HG02763 (cell line): ENCODE measurements at regions not wholly inside any gene's neighbourhood (a gene's known extent, or its start where the extent isn't known, plus 50 kb on each side); places are given as distances from the start of the nearest gene placed in this dataset.
"Not testable (repeated sequence)": the region's sequence is repeated elsewhere in the genome, so short reads cannot be mapped to it uniquely, and the experiment has no call there.

Experiments used
- ATAC-seq: cut with Tn5 transposase; IDR thresholded peaks from one replicate; pipeline ENCODE4 v1.9.1; 2021; ENCODE audit warnings: mild to moderate bottlenecking, moderate library complexity; ENCODE audit not compliant: unreplicated experiment

DNA sequence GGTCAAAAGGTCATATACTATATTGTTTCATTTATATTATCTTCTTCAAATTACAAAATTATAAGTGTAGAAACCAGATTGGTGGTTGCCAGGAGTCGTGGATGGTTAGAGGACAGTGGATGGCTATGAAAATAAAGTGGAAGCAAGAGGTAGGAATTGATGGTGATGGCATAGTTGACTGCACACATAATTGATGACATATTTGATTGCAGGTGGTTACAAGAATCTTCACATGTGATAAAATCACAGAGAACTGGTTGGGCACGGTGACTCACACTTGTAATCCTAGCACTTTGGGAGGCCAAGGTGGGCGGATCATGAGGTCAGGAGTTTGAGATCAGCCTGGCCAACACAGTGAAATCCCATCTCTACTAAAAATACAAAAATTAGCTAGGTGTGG is 723.6 kb downstream of the RFPL4B start:
- ATAC-seq = not testable (repeated sequence)

DNA sequence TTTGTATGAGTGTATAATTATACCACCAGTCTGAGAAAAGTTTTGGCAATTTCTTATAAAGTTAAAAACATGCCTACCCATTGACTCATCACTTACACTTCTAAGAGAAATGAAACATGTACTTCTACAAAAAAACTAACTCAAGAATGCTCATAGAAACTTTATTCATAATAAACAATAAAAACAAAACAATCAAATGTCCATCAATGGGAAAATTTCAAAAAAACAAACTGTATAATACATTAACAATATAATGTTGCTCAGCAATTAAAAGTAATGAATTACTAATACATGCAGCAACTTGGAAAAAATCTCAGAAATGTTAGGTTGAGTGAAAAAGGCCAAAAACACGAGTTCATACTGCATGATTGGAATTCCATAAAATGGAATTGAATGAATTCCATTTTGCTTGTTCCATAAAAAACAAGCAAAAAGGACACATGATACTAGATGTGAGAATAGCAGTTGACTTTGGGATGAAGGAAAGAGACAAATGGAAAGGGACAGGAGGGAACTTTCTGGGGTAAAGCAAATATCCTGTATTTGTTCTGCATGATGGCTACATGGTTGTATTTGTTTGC is 726.6 kb downstream of the RFPL4B start:
- ATAC-seq = no peak

DNA sequence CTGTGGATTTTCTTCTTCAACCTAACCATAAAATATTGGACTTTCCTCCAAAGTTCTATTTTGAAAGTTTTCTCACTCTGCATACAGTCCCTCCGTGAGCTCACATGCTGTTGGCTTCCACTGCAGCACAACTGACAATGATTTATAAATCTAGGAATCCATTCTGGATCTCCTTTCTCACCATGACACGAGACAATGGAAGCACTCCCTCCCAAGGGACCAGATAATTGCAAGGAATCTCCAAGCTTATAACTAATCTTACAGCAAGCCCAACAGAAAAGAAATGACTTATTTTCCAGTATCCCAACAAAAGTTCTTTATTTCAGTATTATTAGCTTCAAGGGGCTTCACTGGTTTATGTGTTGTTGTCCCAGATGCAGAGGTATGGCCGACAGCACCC is 729.0 kb downstream of the RFPL4B start:
- no peak for ATAC-seq

DNA sequence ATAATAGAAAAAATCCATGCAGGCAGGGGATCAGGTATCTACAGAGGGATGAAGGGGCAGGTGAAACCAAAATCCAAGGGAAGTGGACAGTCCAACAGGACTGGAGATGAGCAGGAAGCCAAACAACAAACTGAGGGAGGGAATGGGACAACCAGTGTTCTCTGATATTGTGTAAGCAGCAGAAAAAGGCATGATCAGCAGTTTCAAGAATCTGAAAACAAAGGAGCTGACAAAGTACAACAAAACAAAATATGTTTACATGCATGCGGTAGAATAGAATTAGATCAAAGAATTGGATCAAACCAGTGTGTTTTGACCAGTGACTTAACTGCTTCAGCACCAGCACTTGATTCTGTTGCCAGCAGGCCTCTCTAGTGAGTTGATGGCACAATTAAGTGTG is 729.7 kb downstream of the RFPL4B start:
- no peak for ATAC-seq

DNA sequence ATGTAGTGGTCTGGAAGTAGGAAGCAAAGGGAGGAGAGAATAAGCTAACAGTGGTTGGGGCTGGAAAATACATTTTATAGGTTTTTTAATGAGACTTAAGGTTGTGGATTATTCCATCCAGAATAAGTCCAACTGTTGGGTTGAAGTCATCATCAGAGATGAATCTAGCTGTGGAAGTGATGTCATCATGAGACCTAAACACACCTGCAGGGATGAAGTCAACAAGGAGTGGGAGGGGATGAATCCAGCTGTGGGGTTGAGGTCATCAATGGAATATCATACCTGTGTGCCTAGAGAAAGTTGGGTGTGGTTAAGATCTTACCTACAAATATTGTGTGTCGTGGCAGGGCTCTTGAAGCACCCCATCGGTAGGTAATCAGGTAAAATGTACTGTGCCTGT is 730.7 kb downstream of the RFPL4B start:
- ATAC-seq = no peak

DNA sequence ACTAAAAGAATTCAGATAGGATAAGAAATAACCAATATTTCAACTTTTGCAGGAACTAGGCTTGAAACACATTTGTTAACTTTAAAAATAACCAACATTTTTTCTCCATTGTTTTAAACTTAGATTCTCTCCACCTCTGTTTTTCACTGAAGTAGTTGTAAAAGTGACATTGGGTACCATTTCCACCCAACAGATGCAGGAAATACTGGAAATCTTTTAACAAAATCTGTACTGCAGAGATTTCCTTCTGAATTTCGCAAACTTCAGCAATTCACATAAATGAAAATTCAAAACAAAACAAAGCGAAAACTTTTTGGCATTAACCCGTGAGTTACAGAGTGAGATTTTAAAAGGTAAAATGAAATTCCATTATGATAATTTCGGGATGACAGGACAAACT is 731.7 kb downstream of the RFPL4B start:
- no peak for ATAC-seq

DNA sequence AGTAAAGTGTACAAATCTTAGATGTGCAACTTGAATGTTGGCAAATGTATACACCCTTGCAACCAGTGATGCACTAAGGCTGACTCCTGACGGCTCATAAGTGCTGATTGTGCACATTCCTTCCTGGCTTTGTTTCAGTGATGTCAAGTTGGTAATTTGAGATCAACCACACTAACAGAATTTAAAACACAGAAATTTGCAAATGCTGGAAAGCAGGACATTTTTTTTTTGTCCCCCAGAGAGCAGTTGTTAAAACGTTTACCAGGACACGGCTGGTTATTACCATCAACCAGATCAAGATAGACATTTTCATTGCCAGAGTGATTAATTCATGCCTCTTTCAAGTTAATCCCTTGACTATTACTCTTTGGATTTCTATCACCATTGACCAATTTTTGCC is 735.6 kb downstream of the RFPL4B start:
- no peak for ATAC-seq

DNA sequence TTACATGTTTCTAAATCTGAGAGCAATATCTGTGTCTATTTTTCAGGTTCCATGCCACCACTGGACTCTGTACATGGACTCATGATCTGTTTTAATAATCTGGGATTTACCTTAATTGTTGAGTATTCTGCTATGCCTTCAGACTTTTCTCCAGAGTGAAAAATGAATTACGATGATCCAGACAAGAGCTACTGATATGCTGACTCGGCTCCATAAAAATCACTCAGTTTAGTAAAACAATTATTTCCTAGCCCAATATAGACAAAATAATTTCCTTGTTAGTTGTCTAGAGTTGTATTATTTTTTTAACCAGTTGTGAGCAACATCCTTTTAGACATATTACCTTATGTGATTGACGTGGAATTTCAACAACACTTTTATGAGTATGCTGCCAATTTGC is 736.8 kb downstream of the RFPL4B start:
- ATAC-seq = no peak

DNA sequence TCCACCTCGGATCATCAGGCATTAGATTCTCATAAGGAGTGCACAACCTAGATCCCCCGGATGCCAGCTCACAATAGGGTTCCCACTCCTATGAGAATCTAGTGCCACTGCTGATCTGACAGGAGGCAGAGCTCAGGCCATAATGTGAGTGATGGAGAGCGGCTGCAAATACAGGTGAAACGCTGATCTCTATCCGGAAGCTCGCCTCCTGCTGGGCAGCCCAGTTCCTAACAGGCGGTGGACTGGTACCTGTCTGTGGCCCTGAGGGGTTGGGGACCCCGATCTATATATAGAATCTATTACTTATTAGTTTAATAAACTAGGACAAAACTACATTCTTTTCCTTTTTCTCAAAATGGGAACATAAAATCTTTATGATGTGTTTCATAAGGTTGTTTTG is 741.9 kb downstream of the RFPL4B start:
- ATAC-seq = no peak

DNA sequence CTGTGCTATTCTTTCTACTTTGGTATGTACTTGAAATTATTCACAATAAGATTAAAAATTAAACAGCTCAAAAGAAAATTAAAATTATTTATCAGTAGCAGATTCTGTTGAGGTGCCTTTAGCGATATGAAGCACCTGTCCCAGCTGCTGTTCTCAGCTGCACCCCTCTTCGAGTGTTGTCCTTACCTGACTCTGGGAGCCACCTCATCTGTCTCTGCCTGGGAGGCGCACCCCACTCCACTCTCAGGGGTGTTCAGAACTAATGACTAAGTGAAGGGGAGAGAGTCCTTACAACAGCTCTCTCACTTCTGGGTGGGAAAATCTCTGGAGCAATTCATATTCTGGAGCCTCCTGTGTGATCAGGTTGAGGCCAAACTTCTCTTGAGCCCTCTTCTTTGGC is 745.7 kb downstream of the RFPL4B start:
- ATAC-seq = no peak

DNA sequence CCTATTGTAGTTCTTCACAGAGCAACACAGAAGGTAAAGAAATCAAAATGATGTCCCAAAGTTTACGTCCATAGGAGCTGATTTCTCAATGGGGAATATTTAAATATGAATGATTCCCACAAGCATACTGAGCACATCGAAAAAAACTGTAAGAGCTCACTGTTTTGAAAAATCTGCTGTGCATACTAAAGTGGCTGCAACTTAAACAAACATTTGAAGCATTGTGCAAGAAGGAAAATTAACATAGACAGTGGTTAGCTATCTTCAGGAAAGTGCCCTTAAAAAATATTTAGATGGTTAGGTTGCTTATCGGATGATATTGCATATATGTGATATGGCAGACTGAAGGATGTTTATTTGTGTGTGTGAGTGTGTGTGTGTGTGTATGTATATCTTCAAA is 747.6 kb downstream of the RFPL4B start:
- ATAC-seq = no peak

DNA sequence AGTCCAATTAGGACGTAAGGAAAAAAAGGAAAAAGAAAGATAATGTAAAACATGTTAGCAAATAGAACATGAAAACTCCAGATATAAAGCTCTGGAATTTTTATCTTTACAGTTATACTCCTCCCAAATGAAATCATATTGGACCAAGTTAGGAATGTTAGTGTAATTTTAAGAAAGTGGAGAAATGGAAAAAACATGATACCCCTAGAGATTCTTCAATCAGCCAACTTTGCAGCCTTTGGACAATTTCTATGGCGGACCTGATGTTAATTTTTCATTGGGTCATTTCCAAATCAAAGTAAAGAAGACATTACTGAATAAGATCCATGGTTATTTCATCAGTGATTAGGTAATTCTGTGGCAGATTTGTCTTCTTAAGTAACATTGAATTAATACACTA is 748.7 kb downstream of the RFPL4B start:
- ATAC-seq = no peak

DNA sequence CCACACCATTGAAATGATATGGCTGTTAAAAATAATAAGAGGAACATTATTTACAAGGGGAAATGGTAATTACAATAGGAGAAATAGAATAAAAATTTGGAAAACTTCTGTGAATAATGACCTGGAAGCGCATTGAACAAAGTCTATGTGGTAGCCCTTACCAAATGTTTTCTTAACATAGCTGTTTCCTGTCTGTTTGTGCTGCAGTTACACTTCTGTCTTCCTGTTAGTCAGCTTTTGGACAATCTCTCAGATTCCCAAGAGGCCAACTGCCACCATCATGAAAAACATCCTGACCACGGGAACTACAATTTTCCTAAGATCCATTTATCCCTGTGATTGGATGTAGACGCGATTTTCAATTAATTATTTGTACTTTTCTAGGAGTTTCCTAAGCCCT is 754.4 kb upstream of the MARCKS start:
- ATAC-seq = no peak

DNA sequence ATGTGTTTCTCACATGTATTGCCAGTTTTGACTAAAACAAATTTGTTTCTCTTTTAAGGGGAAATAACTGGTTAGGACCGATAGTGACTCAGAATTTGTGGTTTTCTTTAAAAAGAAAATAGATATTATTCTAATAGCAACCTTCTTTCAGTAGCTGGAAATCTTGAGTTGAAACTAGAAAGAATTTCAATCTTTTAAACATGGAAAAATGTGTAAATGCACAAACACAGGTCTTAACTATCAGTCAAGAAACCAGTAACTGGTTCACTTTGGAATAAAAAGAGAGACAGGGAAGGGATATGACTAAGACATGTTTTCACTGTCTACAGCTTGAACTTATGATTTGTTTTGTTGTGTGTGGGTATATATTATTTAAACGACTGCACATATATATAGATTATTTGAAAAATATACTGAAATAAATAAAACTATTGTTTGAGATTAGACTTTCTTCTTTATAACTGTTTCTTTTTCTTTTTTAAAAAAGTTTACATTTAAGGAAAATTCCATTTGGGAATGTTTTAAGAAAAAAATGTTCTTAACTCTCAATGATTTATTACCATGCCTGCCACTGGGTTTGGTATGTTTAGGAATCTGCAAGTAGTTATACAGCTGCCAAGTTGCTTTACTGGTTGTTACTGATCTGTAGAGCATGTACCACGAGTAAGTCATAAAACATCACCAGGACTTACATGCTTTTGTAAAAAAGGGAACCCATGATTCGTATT is 753.3 kb upstream of the MARCKS start:
- no peak for ATAC-seq

DNA sequence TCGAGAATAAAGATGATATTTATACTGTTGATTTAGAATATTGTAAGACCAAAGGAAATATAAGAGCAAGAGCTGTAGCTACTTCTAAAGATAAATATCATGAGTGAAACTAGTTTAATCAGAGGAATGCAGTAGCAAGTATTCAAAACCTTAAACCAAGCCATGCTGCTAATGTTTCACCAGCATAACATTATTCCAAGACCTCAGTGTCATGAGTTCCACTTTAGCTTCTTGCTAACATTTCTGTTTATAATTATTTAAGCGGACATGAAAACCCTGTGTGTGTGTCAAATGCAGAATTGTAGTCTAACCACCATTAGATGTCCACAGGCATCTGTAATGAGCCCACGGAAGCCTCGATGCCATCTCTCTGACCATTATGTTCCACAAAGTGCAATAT is 752.6 kb upstream of the MARCKS start:
- no peak for ATAC-seq

DNA sequence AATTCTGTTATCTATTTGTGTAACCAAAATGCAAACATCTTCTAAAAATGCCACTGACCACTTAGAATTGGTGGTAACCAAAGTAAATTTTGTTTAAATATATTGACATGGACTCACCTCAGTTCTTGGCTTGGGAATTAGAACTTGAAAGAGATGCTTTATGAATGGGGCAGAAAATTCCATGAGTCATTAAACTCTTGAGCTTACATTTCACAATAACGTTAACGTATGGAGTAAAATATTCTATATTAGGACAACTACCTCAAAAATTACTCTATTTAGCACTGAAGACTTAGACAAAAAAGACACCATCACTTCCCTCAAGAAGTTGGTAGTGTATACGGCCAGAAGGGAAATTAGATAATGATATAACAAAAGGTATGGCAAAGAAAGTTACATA is 752.2 kb upstream of the MARCKS start:
- ATAC-seq = no peak

DNA sequence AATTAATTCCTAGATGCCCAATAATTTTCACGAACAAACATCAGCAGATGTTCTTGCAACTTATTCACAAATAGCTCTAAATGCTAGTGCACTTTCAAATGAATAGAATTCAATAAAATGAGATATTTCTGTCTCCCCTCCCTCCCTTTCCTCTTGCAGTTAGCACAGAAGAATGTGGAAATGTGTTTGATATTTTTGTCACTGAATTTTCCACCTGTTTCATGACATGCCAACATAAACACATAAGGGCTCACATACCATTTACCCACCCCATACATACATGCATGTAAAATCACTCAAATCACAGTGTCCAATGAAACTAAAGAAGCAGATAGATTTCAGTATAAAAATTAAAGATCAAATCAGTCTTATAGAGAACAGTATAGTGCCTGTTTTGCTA is 746.9 kb upstream of the MARCKS start:
- no peak for ATAC-seq

DNA sequence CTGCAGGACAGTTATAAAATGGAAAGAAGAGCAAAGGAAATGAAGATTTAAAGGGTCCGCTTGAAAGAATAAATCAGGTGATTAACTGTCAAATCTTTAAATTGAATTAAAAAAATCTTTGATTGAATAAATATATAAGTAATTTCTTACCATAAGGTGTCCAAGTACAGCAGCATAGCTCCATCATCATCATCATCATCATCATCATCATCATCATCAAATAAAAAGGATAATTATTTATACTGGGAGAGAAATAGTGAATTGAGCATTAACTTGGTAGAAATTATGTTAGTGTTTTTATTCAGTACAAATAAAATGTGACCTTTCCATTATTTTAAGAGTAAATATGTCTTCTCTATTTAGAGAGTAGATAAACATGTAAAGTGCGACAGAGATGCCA is 745.6 kb upstream of the MARCKS start:
- ATAC-seq = no peak

DNA sequence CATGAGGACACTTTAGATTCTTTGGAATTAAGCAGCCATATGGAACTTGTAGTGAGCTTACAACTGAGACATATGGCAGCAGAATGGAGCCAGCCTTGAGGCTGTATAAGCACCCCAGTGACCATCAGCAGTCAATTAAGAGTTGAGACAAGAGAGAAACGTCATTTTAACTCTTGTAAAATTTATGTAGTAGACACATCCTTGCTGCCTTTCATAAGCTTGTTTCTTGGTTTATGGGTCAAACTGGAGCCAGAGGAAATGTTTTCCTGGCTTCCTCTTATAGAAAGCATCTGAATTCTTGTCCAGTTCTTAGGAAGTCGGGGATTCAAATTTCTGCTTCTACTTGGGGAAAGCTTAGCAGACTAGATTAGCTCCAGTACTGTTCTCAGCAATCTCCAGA is 745.1 kb upstream of the MARCKS start:
- ATAC-seq = no peak

DNA sequence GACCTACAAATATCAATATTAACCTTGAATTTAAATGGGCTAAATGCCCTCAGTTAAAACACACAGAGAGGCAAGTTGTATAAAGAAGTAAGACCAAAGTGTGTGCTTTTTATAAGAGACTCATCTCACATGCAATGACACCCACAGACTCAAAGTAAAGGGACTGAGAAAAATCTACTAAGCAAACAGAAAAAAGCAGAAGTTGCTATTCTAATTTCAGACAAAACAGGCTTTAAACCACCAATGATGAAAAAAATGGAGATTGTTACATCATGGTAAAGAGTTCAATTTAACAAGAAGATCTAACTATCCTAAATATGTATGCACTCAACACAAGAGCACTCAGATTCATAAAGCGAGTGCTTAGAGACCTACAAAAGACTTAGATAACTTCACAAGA is 741.9 kb upstream of the MARCKS start:
- no peak for ATAC-seq

DNA sequence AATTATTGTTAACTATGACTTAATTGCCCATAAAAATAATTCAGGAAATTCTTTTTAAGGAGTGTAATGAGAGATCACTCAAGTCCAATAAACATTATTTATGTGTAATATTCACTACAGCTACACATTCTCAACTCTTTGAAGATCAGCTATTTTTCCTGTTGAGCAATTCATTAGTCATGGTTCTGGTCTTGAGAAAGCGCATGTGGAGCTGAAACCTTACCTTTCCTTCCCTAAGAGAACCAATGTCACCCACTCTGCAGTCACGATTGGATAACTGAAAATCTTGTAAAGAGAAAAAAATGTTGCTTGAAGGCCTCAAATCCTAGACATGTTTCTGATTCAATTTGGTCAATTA is 736.9 kb upstream of the MARCKS start:
- no peak for ATAC-seq

DNA sequence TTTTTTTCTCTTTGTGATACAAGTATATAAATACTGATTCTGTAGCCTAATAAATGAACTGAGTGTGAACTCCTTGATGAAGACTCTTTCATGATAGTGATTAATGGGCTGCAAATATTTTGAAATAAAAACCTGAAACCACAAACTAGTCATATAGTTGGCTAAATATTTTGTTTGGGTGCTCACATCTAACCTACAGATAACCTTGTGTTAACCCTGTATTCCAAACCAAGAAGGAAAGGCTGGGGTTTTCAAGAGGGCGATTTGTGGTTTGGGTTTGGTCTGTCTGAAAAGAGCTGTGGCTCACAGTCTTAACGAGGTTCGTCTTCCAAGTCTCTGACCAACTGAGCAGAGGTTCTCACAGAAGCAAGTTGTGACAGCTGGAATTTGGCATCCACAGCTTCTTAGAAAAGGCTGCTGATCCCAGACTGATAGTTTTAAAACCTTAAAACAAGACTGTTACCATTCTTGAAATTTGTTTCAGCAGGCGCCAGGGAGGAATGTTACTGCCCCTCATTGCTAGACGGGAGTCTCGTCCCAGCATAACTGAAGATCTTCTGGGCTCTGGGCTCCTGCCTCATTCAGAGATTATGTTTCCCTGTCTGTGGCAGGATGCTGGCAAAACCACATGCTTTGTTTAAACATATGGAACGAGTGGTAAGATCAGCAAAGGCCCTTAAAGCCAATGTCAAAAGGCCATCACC is 736.4 kb upstream of the MARCKS start:
- ATAC-seq = no peak

DNA sequence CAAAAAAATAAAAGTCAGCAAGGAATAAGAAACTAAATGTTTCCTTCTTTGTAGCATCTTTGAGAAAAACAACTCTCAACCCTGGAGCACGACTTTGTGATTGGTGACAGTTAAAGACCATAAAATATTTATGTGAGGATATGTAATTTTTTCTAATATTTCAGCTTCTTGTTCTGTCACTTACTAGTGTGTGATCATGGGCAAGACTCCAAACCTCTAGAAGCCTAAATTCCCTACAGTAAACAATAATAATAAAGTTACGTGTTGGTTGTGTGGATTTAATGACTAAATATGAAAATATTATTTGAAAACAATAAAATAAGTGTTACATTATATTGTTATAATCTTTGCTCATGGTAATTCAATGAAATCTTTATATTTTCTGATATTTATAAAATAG is 735.6 kb upstream of the MARCKS start:
- ATAC-seq = no peak
